H9 (cell line): ENCODE measurements at regions not wholly inside any gene's neighbourhood (a gene's known extent, or its start where the extent isn't known, plus 50 kb on each side); places are given as distances from the start of the nearest gene placed in this dataset.

Experiments used
- DNase-seq: peaks from one replicate; pipeline ENCODE4 v3.0.0-alpha.2; 2017
- H2AFZ ChIP-seq: one replicate; pipeline ENCODE4 v1.6.1; 2013; ENCODE audit warnings: mild to moderate bottlenecking, low read length, control low read depth, moderate library complexity
- H2AK5ac ChIP-seq: 2 replicates; pipeline ENCODE4 v1.6.1; 2013; ENCODE audit warnings: low read length, control low read depth, mixed read lengths; ENCODE audit not compliant: insufficient read length
- H2BK120ac ChIP-seq: one replicate; pipeline ENCODE4 v1.6.1; 2013; ENCODE audit warnings: low read depth, mild to moderate bottlenecking, low read length, control low read depth, inconsistent platforms; ENCODE audit not compliant: poor library complexity, severe bottlenecking
- H2BK12ac ChIP-seq: 2 replicates; pipeline ENCODE4 v1.6.1; 2013; ENCODE audit warnings: low read length, control low read depth, mixed read lengths, low read depth; ENCODE audit not compliant: insufficient read length
- H2BK15ac ChIP-seq: 2 replicates; pipeline ENCODE4 v1.6.1; 2013; ENCODE audit warnings: low read depth, low read length, control low read depth
- H2BK20ac ChIP-seq: one replicate; pipeline ENCODE4 v1.6.1; 2013; ENCODE audit warnings: low read depth, mild to moderate bottlenecking, low read length, control low read depth, inconsistent platforms; ENCODE audit not compliant: poor library complexity, severe bottlenecking
- H2BK5ac ChIP-seq: 2 replicates; pipeline ENCODE4 v1.6.1; 2013; ENCODE audit warnings: low read length, control low read depth, mixed read lengths; ENCODE audit not compliant: insufficient read length
- H3K14ac ChIP-seq: 2 replicates; pipeline ENCODE4 v1.6.1; 2013; ENCODE audit warnings: low read length, control low read depth; ENCODE audit not compliant: insufficient read depth
- H3K18ac ChIP-seq: 2 replicates; pipeline ENCODE4 v1.6.1; 2013; ENCODE audit warnings: low read depth, mild to moderate bottlenecking, mixed read lengths, low read length, control low read depth; ENCODE audit not compliant: insufficient read length
- H3K23ac ChIP-seq: 2 replicates; pipeline ENCODE4 v1.6.1; 2013; ENCODE audit warnings: low read length, control low read depth, mixed read lengths, low read depth; ENCODE audit not compliant: insufficient read length
- H3K23me2 ChIP-seq: 2 replicates; pipeline ENCODE4 v1.6.1; 2013; ENCODE audit warnings: low read depth, mild to moderate bottlenecking, mixed read lengths, low read length, control low read depth; ENCODE audit not compliant: insufficient read length, poor library complexity, severe bottlenecking
- H3K27ac ChIP-seq: 2 replicates; pipeline ENCODE4 v1.5.1; 2013; ENCODE audit warnings: low read length, control low read depth, mixed read lengths, low read depth; ENCODE audit not compliant: insufficient read length
- H3K27me3 ChIP-seq: 2 replicates; pipeline ENCODE4 v1.6.1; 2013; ENCODE audit warnings: low read length, control low read depth, inconsistent platforms; ENCODE audit not compliant: insufficient read depth
- H3K4ac ChIP-seq: 2 replicates; pipeline ENCODE4 v1.6.1; 2013; ENCODE audit warnings: low read depth, mild to moderate bottlenecking, control low read depth, inconsistent platforms, low read length, moderate library complexity
- H3K4me1 ChIP-seq: 2 replicates; pipeline ENCODE4 v1.6.1; 2013; ENCODE audit warnings: low read length, control low read depth, inconsistent platforms; ENCODE audit not compliant: insufficient read depth
- H3K4me2 ChIP-seq: 2 replicates; pipeline ENCODE4 v1.6.1; 2013; ENCODE audit warnings: low read length, control low read depth, mixed read lengths; ENCODE audit not compliant: insufficient read length, insufficient read depth
- H3K56ac ChIP-seq: 2 replicates; pipeline ENCODE4 v1.6.1; 2013; ENCODE audit warnings: low read depth, mild to moderate bottlenecking, mixed read lengths, low read length, control low read depth; ENCODE audit not compliant: insufficient read length
- H3K79me1 ChIP-seq: 2 replicates; pipeline ENCODE4 v1.6.1; 2013; ENCODE audit warnings: low read depth, mild to moderate bottlenecking, moderate library complexity, low read length, control low read depth, inconsistent platforms; ENCODE audit not compliant: insufficient read depth, poor library complexity, severe bottlenecking
- H3K79me2 ChIP-seq: 2 replicates; pipeline ENCODE4 v1.6.1; 2013; ENCODE audit warnings: low read length, control low read depth, inconsistent platforms; ENCODE audit not compliant: insufficient read depth
- H3K9ac ChIP-seq: 2 replicates; pipeline ENCODE4 v1.6.1; 2013; ENCODE audit warnings: low read length, control low read depth, mixed read lengths; ENCODE audit not compliant: insufficient read length; ENCODE audit errors: extremely low read depth
- H3K9me3 ChIP-seq: one replicate; pipeline ENCODE4 v1.6.1; 2013; ENCODE audit warnings: low read depth, low read length, inconsistent platforms; ENCODE audit not compliant: control insufficient read depth
- H3T11ph ChIP-seq: one replicate; pipeline ENCODE4 v1.6.1; 2013; ENCODE audit warnings: mild to moderate bottlenecking, low read length, control low read depth, inconsistent platforms
- H4K20me1 ChIP-seq: one replicate; pipeline ENCODE4 v1.6.1; 2013; ENCODE audit not compliant: control insufficient read depth, insufficient read length, insufficient read depth
- H4K5ac ChIP-seq: 2 replicates; pipeline ENCODE4 v1.6.1; 2013; ENCODE audit warnings: low read depth, mild to moderate bottlenecking, mixed read lengths, low read length, control low read depth; ENCODE audit not compliant: insufficient read length
- H4K8ac ChIP-seq: replicated peaks from 2 replicates; pipeline ENCODE4 v1.6.1; 2013; ENCODE audit warnings: low read length, control low read depth, mixed read lengths, low read depth; ENCODE audit not compliant: insufficient read length
- H4K91ac ChIP-seq: 2 replicates; pipeline ENCODE4 v1.6.1; 2013; ENCODE audit warnings: low read depth, mild to moderate bottlenecking, moderate library complexity, mixed read lengths, low read length, control low read depth; ENCODE audit not compliant: insufficient read length
- H3K27ac Mint-ChIP-seq, 3 experiments: 2 replicates in 2 of 3; 3 replicates in 1 of 3; pipeline ENCODE4 v1.8.0; 2020 to 2021; ENCODE audit warnings: mixed read lengths in 3 of 3, mild to moderate bottlenecking in 1 of 3, moderate library complexity in 1 of 3
- H3K27me3 Mint-ChIP-seq: 2 replicates; pipeline ENCODE4 v1.8.0; 2021; ENCODE audit warnings: low read depth, mild to moderate bottlenecking, moderate library complexity, mixed read lengths
- H3K36me3 Mint-ChIP-seq, 3 experiments: 2 replicates in 2 of 3; 3 replicates in 1 of 3; pipeline ENCODE4 v1.8.0; 2020 to 2021; ENCODE audit warnings: low read depth in 3 of 3, mixed read lengths in 3 of 3; ENCODE audit not compliant: insufficient read depth in 1 of 3
- H3K4me1 Mint-ChIP-seq, 2 experiments: 2 replicates each; pipeline ENCODE4 v1.8.0; 2020; ENCODE audit warnings: mixed read lengths in 2 of 2
- H3K4me3 Mint-ChIP-seq, 2 experiments: 2 replicates in 1 of 2; 3 replicates in 1 of 2; pipeline ENCODE4 v1.8.0; 2020 to 2021; ENCODE audit warnings: mild to moderate bottlenecking in 2 of 2, mixed read lengths in 2 of 2, moderate library complexity in 1 of 2
- H3K9me3 Mint-ChIP-seq, 2 experiments: 2 replicates in 1 of 2; 3 replicates in 1 of 2; pipeline ENCODE4 v1.8.0; 2020; ENCODE audit warnings: mild to moderate bottlenecking in 2 of 2, mixed read lengths in 2 of 2, moderate library complexity in 1 of 2
- CTCF ChIP-seq: fragments of 200-600 bp; sonication (generic); conservative IDR thresholded peaks from 3 replicates; pipeline ENCODE4 v1.8.0; 2021; ENCODE audit warnings: antibody characterized with exemption, mild to moderate bottlenecking

- Histone ChIP-seq H2AK5ac (no peak overlapping the region), H3K23ac (no peak overlapping the region), H2BK120ac (no peak overlapping the region), H4K91ac (no peak overlapping the region), H2BK15ac (no peak overlapping the region), H3K27ac (no peak overlapping the region), H4K8ac (no peak overlapping the region), H3K79me1 (no peaks in the 10 kb centered on the region), H2BK12ac (no peak overlapping the region), H3K9me3 (no peaks in the 10 kb centered on the region), H2BK5ac (no peak overlapping the region), H3K27me3 (no peaks in the 10 kb centered on the region; the same call in 1 of the 2 replicates), H3K9ac (no peak overlapping the region), H2AFZ (no peak overlapping the region), H3K14ac (no peak overlapping the region), H4K20me1 (no peaks in the 10 kb centered on the region), H3K23me2 (no peaks in the 10 kb centered on the region), H3K56ac (no peak overlapping the region), H3K4ac (no peak overlapping the region), H3K79me2 (no peaks in the 10 kb centered on the region), H3K4me2 (no peak overlapping the region), H2BK20ac (no peak overlapping the region), H3K18ac (no peak overlapping the region), H3T11ph (no peak overlapping the region), H3K4me1 (no peaks in the 10 kb centered on the region), H4K5ac (no peak overlapping the region)
- H3K27ac Mint-ChIP-seq = no peak overlapping the region
- no peak for TF ChIP-seq CTCF
- H3K36me3 Mint-ChIP-seq = no peaks in the 10 kb centered on the region; a peak in 1 of 7 replicates
- H3K9me3 Mint-ChIP-seq = peaks cover 0 to 4% of the 10 kb centered on the region in 2 experiments; a peak in 1 of 5 replicates
- peak; percentile 41 for DNase-seq
- H3K27me3 Mint-ChIP-seq = peaks cover 43% of the 10 kb centered on the region
- peaks cover 2 to 10% of the 10 kb centered on the region in 2 experiments; a peak in 3 of 4 replicates for H3K4me1 Mint-ChIP-seq
- H3K4me3 Mint-ChIP-seq = no peak overlapping the region
Observed at GRCh38 chr3:132879656-132880055, 157.4 kb upstream of the NPHP3 start.
